Stimulated activated CD8-positive, alpha-beta memory T cell treated with anti-CD3 and anti-CD28 coated beads, Interleukin-4, amount 100 ng/mL, for 4 hours (primary cell): ENCODE measurements at regions not wholly inside any gene's neighbourhood (a gene's known extent, or its start where the extent isn't known, plus 50 kb on each side); places are given as distances from the start of the nearest gene placed in this dataset.
"Not testable (repeated sequence)": the region's sequence is repeated elsewhere in the genome, so short reads cannot be mapped to it uniquely, and the experiment has no call there.

ENCODE experiments used
- DNase-seq, 2 donors: peaks; one replicate each; pipeline ENCODE4 v3.0.0-alpha.2; 2020; ENCODE audit warnings: low read depth in 2 of 2, low spot score in 1 of 2

DNA sequence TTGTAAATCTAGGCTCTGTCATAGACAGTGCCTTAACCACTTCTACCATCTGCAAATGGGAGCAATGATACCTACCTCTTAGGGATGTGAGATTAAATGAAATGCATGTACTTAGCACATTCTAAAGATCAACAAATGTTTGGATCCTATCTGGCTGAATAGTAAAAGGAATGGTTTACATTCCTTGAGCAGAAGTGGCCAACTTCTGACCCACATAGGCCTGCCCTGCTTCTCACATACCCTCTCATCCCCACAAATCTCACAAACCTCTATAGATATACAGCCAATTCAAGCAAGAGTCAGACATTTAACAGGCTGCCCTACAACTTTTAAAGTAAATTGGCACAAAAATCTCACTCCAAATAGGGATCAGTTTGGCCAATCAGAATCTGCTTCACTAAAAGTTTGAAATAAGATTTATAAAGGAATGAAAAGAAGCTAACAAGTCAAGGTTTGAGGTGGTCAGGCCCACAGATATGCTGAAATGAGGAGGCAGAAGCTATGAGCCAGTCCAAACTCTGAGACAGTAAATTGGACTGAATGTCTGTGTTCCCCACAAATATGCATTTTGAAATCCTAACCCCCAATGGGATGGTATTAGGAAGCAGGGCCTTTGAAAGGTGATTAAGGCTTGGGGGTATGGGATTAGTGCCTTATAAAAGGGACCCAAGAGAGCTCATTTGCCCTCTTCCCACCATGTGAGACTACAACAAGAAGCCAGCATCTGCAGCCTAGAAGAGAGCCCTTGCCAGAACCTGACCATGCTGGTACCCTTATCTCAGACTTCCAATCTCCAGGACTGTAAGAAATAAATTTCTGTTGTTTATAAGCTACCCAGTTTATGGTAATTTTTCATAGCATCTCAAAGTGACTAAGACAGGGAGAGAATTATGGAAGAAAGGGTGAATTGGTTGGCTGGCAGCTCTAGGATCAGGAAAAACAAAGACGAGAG, 227.8 kb upstream of the RBMS1 start:
- DNase-seq: no peak

DNA sequence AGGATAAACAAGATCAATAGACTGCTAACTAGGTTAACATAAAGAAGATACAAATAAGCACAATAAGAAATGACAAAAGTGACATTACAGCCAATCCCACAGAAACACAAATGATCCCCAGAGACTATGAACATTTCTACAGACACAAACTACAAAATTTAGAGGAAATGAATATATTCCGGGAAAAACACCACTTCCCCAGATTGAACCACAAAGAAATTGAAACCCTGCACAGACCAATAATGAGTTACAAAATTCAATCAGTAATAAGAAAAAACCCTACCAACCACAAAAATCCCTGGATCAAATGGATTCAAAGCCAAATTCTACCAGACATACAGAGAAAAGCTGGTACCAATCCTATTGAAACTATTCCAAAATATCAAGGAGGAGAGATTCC, 232.4 kb upstream of the RBMS1 start:
- no peak for DNase-seq

GRCh38 chr2:160730296-160730995, 236.8 kb upstream of the RBMS1 start:
- no peak for DNase-seq

DNA sequence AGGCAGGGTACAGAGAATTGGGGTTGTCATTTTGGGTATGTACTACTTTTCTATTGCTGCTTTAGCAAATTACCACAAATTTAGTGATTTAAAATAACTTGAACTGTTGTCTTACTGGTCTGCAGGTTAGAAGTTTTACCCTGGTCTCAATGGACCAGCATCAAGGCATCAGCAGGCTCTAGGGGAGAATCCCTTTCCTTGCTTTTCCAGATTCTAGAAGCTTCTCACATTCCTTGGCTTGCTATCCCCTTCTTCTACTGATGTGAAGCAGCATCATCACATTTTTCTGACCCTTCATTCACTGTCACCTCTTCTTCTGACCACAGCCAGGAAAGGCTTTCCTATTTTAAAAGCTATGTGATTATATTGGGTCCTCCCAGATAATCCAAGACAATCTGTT, 237.8 kb upstream of the RBMS1 start:
- DNase-seq: no peak

DNA sequence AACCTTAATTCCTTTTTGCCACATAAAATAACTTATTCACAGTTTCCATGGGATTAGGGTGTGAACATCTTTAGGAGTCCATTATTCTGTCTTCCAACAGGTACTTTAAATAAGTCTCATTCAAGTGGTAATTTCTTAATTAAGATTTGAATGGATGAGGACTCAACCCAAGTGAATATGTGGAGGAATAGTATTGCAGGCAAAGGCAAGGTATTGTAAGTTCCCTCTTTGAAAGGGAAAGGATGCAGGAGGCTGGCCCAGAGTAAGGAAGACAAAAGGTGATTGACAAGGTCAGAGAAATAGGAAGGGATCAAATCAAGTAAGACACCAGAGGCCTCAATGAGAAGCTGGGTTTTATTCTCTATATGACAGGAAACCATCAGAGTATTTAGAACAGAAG, 238.2 kb upstream of the RBMS1 start:
- DNase-seq: no peak

DNA sequence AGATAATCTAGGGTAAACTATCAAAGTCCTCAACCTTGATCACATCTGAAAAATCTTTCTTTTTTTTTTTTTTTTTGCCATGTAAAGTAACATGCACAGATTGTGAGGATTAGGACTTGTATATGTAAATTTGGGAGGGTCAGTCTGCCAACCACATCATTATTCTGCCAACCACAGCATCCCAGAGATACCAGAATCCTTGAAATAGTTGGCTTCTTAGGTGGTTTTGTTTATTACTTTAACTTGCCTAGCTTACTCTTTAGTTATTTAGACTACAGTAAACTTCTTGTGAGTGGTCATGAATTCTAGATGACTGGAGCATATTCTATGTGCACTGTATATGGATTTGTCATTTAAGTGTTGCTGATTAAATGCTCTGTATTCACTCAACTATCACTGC, 242.1 kb upstream of the RBMS1 start:
- no peak for DNase-seq

- no peak for DNase-seq
These were observed 242.8 kb upstream of the RBMS1 start for GRCh38 chr2:160736148-160737028.

DNA sequence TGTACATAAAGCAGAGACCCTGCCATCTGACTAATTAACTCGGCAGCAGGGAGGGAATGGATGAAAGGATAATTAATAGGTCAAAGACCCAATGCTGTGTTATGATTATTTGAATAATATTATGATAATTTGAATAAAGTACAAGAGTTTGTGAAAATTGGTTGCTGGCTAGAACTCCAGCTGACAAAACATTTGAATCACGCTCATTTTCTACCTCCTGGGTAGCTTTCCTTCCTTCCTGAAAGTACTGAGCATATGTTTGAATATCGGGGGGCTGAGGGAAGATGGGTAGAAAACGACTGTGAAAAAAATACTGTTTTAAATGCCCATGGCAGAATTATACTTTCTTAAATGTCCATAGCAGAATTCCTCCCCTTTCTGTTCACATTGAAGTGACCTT, 243.6 kb upstream of the RBMS1 start:
- DNase-seq: no peak

DNA sequence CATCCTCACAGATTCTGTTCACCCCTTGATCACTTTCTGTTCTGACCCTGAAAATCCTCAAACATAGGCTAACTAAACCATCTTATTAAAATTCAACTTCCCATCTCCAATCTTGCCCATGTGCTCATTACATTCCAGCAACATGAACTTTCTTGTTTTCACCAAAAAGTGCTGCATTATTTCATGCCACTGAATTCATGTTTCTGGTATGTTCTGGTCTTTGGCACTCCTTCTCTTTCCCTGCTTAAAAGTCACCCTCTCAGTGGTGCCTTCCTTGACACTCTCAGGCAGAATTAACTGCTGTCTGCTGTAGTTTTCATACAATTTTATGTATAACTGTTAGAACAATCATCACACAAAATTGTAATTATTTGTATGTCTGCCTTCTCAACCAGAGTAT, 247.7 kb upstream of the RBMS1 start:
- no peak for DNase-seq

DNA sequence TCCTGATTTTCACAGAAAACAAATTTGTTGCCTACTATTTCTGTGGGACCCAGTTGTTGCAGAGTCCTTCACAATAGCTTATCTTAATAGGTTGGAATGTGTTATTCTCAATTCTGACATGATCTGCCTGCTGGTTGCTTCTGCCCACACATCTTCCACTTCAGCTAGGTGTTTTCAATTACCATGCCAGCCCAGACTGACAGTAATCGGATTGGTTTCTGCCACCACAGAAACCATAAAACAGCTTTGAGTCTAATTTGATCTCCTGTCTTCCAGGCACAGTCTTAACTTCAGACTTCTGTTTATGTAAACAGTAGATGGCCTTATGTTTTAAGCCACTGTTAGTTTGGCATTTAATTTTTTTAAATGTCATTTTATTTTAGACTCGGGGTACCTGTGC, 248.2 kb upstream of the RBMS1 start:
- no peak for DNase-seq

GRCh38 chr2:160742667-160743066, 249.1 kb upstream of the RBMS1 start:
- no peak for DNase-seq

DNA sequence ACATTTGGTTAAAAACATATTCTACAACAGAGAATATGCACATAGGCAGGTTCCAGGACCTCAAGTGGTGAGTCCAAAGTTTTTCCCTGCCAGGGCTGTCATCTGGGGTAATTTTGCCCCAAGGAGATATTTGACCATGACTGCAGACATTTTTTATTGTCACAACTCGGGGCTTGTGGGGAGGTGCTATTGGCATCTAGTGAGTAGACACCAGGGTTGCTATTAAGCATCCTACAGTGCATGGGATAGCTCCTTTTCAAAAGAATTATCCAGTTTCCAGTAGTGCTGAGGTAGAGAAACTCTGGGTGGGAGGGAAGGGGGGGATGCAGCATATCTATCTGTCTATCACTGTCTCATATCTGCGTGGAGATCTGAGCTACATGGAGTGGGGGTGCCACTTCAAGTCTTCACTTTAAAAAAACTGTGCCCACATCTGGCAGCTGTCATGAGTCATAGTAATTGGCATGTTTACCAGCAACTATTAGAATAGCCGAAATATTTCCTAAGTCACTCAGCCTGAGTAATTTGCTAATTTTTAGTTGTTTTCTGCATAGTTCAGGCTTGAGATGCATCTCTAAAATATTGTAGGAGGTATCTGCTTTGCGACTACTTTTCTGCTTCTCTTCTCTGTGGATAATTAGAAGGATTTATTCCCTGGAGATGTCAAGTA, 254.0 kb upstream of the RBMS1 start:
- DNase-seq: no peak

GRCh38 chr2:160751021-160751420, 257.4 kb upstream of the RBMS1 start:
- no peak for DNase-seq

DNA sequence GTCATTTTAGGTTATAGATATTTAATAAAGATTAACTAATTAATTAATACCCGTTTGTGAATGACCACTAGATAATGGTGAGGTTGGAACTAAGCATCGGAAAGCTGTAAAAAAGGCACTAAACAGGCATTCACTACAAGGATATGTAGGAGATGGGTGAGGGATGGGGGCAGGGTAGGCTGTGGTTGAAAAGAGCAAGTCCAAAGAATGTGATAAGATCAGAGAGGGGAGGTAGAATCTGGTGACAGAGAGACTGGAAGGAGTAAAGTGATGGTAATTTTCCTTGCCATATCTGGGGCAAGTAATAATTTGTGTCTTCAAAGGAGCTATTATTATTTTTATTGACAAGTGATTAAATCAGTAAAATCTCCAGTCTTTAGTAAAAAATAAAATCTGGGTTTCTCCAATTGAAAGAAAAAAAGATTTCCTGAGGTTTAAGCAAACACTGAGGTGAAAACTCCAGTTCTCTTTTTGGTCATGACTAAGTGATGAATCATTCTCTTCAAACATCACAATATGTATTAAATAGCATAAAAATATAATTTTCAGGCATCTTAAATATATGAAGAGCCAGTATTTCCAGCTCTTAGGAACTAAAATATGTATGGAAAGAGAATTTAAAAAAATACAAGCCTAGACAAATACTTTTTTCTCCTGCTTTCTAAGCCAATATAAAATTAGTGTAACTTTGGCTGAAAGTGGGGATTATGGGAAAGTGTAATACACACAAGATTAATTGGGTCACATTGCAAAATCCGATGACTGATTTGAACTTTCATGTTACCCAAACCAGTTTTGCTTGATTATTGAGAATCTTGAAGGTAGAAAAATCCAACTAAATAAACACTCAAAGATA, 259.1 kb upstream of the RBMS1 start:
- DNase-seq: no peak

GRCh38 chr2:160753331-160753654, 259.7 kb upstream of the RBMS1 start:
- DNase-seq: no peak

DNA sequence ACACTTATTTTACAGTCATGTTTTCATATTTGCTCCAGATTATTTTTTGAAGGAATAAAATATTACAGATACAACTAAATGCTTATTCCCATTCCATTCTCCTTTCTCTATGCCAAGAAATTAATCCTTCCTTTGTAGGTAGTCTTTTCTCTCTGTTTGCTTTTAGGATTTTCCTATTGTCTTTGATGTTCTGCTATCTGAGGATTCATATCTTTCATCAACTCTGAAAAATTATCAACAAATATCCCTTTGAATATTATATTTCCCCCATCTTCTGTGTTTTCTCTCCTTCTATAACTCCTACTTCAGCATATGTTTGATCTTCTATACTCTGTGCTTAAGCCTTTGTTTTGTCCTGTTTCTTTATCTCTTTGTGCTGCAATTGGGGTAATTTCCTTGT, 260.4 kb upstream of the RBMS1 start:
- DNase-seq: no peak

DNA sequence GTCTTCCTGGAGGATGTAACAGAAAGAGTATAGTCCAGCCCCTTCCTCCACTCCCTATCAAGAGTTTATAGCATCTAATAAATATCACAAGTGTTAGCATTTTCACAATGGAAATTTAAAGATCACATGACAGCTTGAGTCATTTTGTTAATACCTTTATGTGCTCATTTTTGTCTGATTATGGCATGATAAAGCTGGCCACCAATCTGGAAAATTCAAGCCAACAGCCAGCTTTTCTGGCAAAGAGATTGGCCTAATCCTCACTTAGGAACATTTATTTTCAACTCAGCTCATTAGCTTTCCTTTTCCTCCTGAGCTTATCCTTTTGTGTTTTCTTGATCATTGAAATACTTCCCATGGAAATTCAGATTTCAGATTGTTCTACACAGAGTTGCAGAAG, 262.9 kb upstream of the RBMS1 start:
- DNase-seq: no peak

DNA sequence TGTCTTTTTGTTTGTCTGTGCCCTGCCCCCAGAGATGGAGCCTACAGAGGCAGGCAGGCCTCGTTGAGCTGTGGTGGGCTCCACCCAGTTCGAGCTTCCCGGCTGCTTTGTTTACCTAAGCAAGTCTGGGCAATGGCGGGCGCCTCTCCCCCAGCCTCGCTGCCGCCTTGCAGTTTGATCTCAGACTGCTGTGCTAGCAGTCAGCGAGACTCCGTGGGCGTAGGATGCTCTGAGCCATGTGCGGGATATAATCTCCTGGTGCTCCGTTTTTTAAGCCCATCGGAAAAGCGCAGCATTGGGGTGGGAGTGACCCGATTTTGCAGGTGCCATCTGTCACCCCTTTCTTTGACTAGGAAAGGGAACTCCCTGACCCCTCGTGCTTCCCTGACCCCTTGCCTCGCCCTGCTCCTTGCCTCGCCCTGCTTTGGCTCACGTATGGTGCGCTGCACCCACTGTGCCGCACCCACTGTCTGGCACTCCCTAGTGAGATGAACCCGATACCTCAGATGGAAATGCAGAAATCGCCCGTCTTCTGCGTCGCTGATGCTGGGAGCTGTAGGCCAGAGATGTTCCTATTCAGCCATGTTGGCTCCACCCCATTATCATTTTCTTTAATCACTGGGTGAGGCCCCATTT, 269.0 kb upstream of the RBMS1 start:
- DNase-seq: not testable (repeated sequence)

DNA sequence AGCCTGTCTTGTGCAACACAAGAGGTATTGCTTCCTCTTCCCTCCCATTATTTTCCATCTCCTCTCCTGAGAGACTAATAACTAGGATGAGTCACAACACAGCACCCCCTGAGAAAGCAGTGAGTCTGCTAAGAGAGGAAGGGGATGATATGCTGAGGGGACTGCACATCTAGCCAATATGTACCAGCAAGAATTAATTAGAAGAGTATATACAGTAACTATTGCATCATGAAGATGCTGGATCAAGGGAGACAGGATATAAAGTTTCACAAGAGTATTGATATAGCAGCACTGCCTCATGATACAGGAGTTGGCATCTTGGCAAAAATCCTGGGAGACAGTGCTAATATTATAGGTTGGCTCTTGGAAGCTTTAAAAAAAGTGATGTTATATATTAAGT, 289.9 kb upstream of the RBMS1 start:
- no peak for DNase-seq

- DNase-seq: no peak
These were observed 290.4 kb upstream of the RBMS1 start for GRCh38 chr2:160784034-160784433.
